ENCODE measurements at regions not wholly inside any gene's neighbourhood (a gene's known extent, or its start where the extent isn't known, plus 50 kb on each side); places are given as distances from the start of the nearest gene placed in this dataset.

- no peak overlapping the region for H3K4me2 ChIP-seq (replicated peaks; ENCODE audit: extremely low read depth, low read length, poor library complexity, severe bottlenecking)
- no peak overlapping the region for H2AFZ ChIP-seq (ENCODE audit: insufficient read depth, low read depth, low read length, poor library complexity, severe bottlenecking)
- H3K27ac Mint-ChIP-seq, result peak overlapping the region in 1 of 7 donors; percentile 50
- 87% methylated on average over 14 of the region's 16 CpGs for WGBS (ENCODE audit: insufficient coverage)
- H3K27me3 ChIP-seq (ENCODE audit: control insufficient read depth in 2 of 2, insufficient read depth in 2 of 2, low read length in 2 of 2), result no peaks in the 10 kb centered on the region
- intact Hi-C loops (cut with micrococcal nuclease), result no loop called here
- no peak overlapping the region for H3K4me3 ChIP-seq (replicated peaks in 1 of 3; ENCODE audit: low read depth in 2 of 3, low read length in 3 of 3)
- peaks cover 2 to 4% (median 4%) of the 10 kb centered on the region in 3 donors for H3K27me3 Mint-ChIP-seq (ENCODE audit: low read depth in 3 of 3)
- H3K4me1 Mint-ChIP-seq, result no peaks in the 10 kb centered on the region
- no peaks in the 10 kb centered on the region for H3K79me2 ChIP-seq (ENCODE audit: insufficient read depth, low read length)
- H3K9ac ChIP-seq (ENCODE audit: insufficient read depth, low read length, poor library complexity, severe bottlenecking), result no peak overlapping the region
- H3K27ac ChIP-seq (ENCODE audit: low read depth in 1 of 2, low read length in 2 of 2), result no peak overlapping the region
- H3K4me1 ChIP-seq (ENCODE audit: control insufficient read depth in 1 of 2, insufficient read depth in 2 of 2, low read length in 2 of 2), result no peaks in the 10 kb centered on the region
- H3K9me3 ChIP-seq (replicated peaks in 1 of 2; ENCODE audit: control insufficient read depth in 1 of 2, insufficient read depth in 1 of 2, low read length in 2 of 2), result peaks cover 14 to 19% of the 10 kb centered on the region in 2 donors
- H3K4me3 Mint-ChIP-seq, result no peak overlapping the region
- H3K36me3 Mint-ChIP-seq, result no peaks in the 10 kb centered on the region
- DNase-seq, result no peak
- no peaks in the 10 kb centered on the region for H3K36me3 ChIP-seq (replicated peaks in 1 of 2; ENCODE audit: control insufficient read depth in 1 of 2, insufficient read depth in 2 of 2, low read length in 2 of 2)
- peaks cover 15 to 21% (median 18%) of the 10 kb centered on the region in 7 donors for H3K9me3 Mint-ChIP-seq
- no peak for TF ChIP-seq CTCF (IDR thresholded peaks at IDR 0.05)
- no peaks in the 10 kb centered on the region for H4K20me1 ChIP-seq (ENCODE audit: insufficient read depth, low read length)
Measured at GRCh38 chr10:131771634-131772358, 129.0 kb upstream of the PPP2R2D start.

- no peaks in the 10 kb centered on the region for H3K4me1 ChIP-seq (ENCODE audit: control insufficient read depth in 1 of 2, insufficient read depth in 2 of 2, low read length in 2 of 2)
- H3K36me3 ChIP-seq (replicated peaks in 1 of 2; ENCODE audit: control insufficient read depth in 1 of 2, insufficient read depth in 2 of 2, low read length in 2 of 2), result no peaks in the 10 kb centered on the region
- no peak for DNase-seq
- Mint-ChIP-seq H3K9me3 (peaks cover 20 to 27% (median 23%) of the 10 kb centered on the region in 7 donors), H3K4me1 (no peaks in the 10 kb centered on the region), H3K4me3 (no peak overlapping the region), H3K27ac (no peak overlapping the region), H3K27me3 (ENCODE audit: low read depth in 3 of 3) (peaks cover 2 to 4% (median 4%) of the 10 kb centered on the region in 3 donors), H3K36me3 (no peaks in the 10 kb centered on the region)
- H3K79me2 ChIP-seq (ENCODE audit: insufficient read depth, low read length), result no peaks in the 10 kb centered on the region
- H3K9me3 ChIP-seq (replicated peaks in 1 of 2; ENCODE audit: control insufficient read depth in 1 of 2, insufficient read depth in 1 of 2, low read length in 2 of 2), result peaks cover 21 to 25% of the 10 kb centered on the region in 2 donors
- WGBS (ENCODE audit: insufficient coverage), result 80% methylated on average over 6 of the region's 9 CpGs
- no peak for TF ChIP-seq CTCF (IDR thresholded peaks at IDR 0.05)
- H3K27me3 ChIP-seq (ENCODE audit: control insufficient read depth in 2 of 2, insufficient read depth in 2 of 2, low read length in 2 of 2), result no peaks in the 10 kb centered on the region
- intact Hi-C loops (cut with micrococcal nuclease), result no loop called here
- H3K4me3 ChIP-seq (replicated peaks in 1 of 3; ENCODE audit: low read depth in 2 of 3, low read length in 3 of 3), result no peak overlapping the region
- no peaks in the 10 kb centered on the region for H4K20me1 ChIP-seq (ENCODE audit: insufficient read depth, low read length)
- no peak overlapping the region for H3K27ac ChIP-seq (ENCODE audit: low read depth in 1 of 2, low read length in 2 of 2)
- H3K9ac ChIP-seq (ENCODE audit: insufficient read depth, low read length, poor library complexity, severe bottlenecking), result no peak overlapping the region
- H2AFZ ChIP-seq (ENCODE audit: insufficient read depth, low read depth, low read length, poor library complexity, severe bottlenecking), result no peak overlapping the region
- no peak overlapping the region for H3K4me2 ChIP-seq (replicated peaks; ENCODE audit: extremely low read depth, low read length, poor library complexity, severe bottlenecking)
Measured at GRCh38 chr10:131772441-131772840, 128.4 kb upstream of the PPP2R2D start.

Data from CD14-positive monocyte (primary cell).